BE2C (cell line): ENCODE measurements at regions not wholly inside any gene's neighbourhood (a gene's known extent, or its start where the extent isn't known, plus 50 kb on each side); places are given as distances from the start of the nearest gene placed in this dataset.

Source experiments
- DNase-seq: peaks from one replicate; pipeline ENCODE4 v3.0.0-alpha.2; 2020
- H3K27me3 ChIP-seq: fragments of 250-450 bp; sonication (Bioruptor Pico); 2 replicates; pipeline ENCODE4 v1.5.1; 2020; ENCODE audit warnings: mild to moderate bottlenecking
- H3K36me3 ChIP-seq: fragments of 250-450 bp; sonication (Bioruptor Pico); 2 replicates; pipeline ENCODE4 v1.5.1; 2020; ENCODE audit warnings: mild to moderate bottlenecking
- H3K4me1 ChIP-seq: fragments of 250-450 bp; sonication (Bioruptor Pico); 2 replicates; pipeline ENCODE4 v1.5.1; 2020
- H3K4me3 ChIP-seq: 2 replicates; pipeline ENCODE4 v1.5.1; 2011; ENCODE audit warnings: low read depth, low read length
- H3K9me3 ChIP-seq: fragments of 250-450 bp; sonication (Bioruptor Pico); 2 replicates; pipeline ENCODE4 v1.5.1; 2020
- TF ChIP-seq, protein P1 (sequence below): IDR thresholded peaks from 2 replicates; pipeline ENCODE4 v1.5.1; 2012; ENCODE audit warnings: mild to moderate bottlenecking, low read depth, low read length

DNA sequence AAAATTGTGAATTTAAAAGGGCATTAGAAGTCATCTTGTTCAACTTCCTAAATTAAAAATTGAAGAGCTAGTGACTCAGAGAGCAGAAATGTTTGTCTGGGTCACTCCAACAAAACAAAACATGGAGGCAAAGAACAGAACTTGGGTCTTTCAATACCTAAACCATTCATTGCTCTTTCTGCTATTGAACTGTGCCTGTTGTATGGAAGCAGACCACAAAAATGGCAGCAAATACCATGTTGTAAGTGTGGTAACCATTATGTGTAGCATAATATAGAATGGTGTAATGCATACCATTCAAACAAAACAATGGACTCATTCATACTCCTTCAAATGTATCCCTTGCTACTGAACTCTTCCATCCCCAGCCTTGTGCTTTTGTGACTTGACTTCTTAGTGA, 360.2 kb upstream of the NRG3 start:
- H3K36me3 ChIP-seq = no peaks in the 10 kb centered on the region
- DNase-seq = no peak
- TF ChIP-seq, protein P1, sequence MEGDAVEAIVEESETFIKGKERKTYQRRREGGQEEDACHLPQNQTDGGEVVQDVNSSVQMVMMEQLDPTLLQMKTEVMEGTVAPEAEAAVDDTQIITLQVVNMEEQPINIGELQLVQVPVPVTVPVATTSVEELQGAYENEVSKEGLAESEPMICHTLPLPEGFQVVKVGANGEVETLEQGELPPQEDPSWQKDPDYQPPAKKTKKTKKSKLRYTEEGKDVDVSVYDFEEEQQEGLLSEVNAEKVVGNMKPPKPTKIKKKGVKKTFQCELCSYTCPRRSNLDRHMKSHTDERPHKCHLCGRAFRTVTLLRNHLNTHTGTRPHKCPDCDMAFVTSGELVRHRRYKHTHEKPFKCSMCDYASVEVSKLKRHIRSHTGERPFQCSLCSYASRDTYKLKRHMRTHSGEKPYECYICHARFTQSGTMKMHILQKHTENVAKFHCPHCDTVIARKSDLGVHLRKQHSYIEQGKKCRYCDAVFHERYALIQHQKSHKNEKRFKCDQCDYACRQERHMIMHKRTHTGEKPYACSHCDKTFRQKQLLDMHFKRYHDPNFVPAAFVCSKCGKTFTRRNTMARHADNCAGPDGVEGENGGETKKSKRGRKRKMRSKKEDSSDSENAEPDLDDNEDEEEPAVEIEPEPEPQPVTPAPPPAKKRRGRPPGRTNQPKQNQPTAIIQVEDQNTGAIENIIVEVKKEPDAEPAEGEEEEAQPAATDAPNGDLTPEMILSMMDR = no peak
- no peaks in the 10 kb centered on the region for H3K4me1 ChIP-seq
- H3K9me3 ChIP-seq = no peaks in the 10 kb centered on the region
- H3K4me3 ChIP-seq = no peak overlapping the region
- no peaks in the 10 kb centered on the region for H3K27me3 ChIP-seq

DNA sequence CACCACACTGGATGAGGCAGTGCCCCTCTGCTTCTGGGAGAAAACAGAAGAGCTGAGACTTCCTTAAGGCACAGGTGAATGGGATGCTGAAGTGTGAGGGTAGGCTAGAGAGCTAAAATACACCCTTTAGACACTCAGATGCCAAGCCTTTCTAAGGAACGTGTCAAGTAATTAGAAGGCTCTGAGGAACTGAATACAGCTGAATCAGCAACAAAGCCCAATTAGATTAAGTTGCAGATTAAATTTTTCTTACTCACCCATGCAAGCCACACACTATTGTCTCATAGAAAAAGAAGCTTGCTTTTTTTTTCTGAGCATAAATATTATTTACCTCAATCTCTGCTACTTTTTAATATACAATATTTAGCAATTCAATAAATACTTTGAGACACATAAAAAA, 354.3 kb upstream of the NRG3 start:
- Histone ChIP-seq H3K4me3 (no peak overlapping the region), H3K4me1 (no peaks in the 10 kb centered on the region), H3K9me3 (no peaks in the 10 kb centered on the region), H3K36me3 (no peaks in the 10 kb centered on the region), H3K27me3 (no peaks in the 10 kb centered on the region; the same call in 1 of the 2 replicates)
- DNase-seq = no peak
- TF ChIP-seq, protein P1 = no peak

DNA sequence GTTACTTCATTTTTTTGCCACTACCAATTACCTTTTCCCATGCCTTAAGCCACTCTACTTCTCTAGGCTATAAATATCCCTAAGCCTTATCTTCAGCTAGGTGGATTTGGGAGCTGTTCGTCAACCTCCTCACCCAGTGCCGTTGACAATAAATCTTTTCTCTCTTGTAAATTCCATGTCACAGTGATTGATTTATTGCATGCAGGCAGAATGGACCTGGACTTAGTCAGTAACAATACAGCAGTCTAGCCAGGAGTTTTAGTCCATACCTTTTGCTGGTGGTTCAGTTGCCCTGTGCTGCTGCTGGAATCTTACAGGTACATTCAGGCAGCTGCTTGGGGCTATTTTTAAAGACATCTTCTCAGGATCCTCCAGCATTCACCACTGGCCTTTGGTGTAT, 350.5 kb upstream of the NRG3 start:
- Histone ChIP-seq H3K27me3 (no peaks in the 10 kb centered on the region; the same call in 1 of the 2 replicates), H3K4me1 (no peaks in the 10 kb centered on the region), H3K36me3 (no peaks in the 10 kb centered on the region), H3K9me3 (no peaks in the 10 kb centered on the region), H3K4me3 (no peak overlapping the region)
- TF ChIP-seq, protein P1 = no peak
- no peak for DNase-seq

DNA sequence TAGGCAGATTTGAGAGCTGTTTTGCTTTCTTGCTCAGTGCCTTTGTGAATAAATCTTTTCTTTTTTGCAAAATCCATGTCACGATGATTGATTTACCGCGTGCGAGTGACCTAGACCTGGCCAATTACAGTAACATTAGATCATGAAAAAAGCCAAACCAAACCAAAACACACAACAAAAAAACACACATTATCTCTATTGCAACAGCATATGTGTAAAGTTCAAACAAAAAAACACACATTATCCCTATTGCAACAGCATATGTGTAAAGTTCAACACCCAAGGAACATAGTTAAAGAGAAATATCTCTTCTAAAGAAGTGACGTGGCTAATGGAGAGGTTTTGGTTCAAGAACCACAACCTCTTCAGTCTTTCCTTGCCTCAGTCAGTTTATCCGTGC, 342.6 kb upstream of the NRG3 start:
- TF ChIP-seq, protein P1 = no peak
- no peaks in the 10 kb centered on the region for H3K4me1 ChIP-seq
- no peaks in the 10 kb centered on the region for H3K27me3 ChIP-seq
- DNase-seq = no peak
- H3K4me3 ChIP-seq = no peak overlapping the region
- no peaks in the 10 kb centered on the region for H3K9me3 ChIP-seq
- H3K36me3 ChIP-seq = no peaks in the 10 kb centered on the region

DNA sequence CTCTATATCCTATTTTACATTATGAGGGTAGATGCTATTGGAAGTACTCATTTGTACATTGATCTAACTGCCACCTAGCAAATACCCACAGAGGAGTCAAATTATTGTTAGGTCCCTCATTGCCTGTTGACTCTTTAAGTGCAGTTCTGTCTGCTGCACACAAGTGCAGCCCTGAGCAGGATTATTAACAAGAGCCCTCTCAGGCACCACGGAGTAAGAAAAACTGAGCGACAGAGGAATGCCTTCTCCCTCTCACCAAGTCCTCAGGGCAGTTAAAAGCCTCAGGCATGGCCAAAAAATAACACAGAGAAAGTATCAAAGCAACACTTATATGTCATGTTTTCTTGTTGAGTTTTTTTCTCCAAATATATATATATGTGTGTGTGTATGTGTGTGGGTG, 340.0 kb upstream of the NRG3 start:
- Histone ChIP-seq H3K36me3 (no peaks in the 10 kb centered on the region), H3K9me3 (no peaks in the 10 kb centered on the region)

DNA sequence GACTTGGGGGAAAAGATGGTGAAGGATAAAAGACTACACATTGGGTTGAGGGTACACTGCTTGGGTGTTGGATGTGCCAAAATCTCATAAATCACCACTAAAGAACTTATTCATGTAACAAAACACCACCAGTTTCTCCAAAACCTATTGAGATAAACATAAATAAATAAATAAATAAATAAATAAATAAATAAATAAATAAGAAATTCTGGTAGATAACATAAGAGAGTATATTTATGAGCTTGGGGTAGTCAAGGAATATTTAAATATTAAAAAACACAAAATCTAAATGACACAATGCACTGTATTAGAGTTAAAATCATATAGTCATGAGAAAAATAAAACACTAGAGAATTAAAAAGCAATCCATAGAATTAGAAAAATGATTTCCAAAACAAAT, 333.5 kb upstream of the NRG3 start:
- Histone ChIP-seq H3K4me3 (no peak overlapping the region), H3K4me1 (no peaks in the 10 kb centered on the region), H3K36me3 (no peaks in the 10 kb centered on the region), H3K27me3 (no peaks in the 10 kb centered on the region), H3K9me3 (no peaks in the 10 kb centered on the region)
- TF ChIP-seq, protein P1 = no peak
- no peak for DNase-seq

More for the DNA sequence above, 340.0 kb upstream of the NRG3 start:
- Histone ChIP-seq H3K4me3 (no peak overlapping the region), H3K4me1 (no peaks in the 10 kb centered on the region), H3K27me3 (no peaks in the 10 kb centered on the region)
- TF ChIP-seq, protein P1 = no peak
- DNase-seq = no peak
